Adrenal gland (tissue), 5 donors: ENCODE measurements at regions not wholly inside any gene's neighbourhood (a gene's known extent, or its start where the extent isn't known, plus 50 kb on each side); places are given as distances from the start of the nearest gene placed in this dataset.

Experiments used
- CTCF ChIP-seq, 6 experiments: fragments of 450-650 bp in 4 of 6; fragments of 200-600 bp in 2 of 6; sonication (generic) in 1 of 6; IDR thresholded peaks; 1 replicate in 5 of 6; 2 replicates in 1 of 6; pipeline versions ENCODE4 v1.5.1 to v1.8.0; 2016 to 2021; ENCODE audit warnings: antibody characterized with exemption in 6 of 6, mild to moderate bottlenecking in 2 of 6, moderate library complexity in 1 of 6
- POLR2A ChIP-seq, 2 donors: fragments of 450-650 bp; IDR thresholded peaks; one replicate each; pipeline ENCODE4 v1.6.1; 2017; ENCODE audit warnings: antibody characterized with exemption in 2 of 2, mild to moderate bottlenecking in 2 of 2, moderate library complexity in 1 of 2
- donor health status: DM: no; HTN: no; CAD: no.

- no peak for TF ChIP-seq CTCF (IDR thresholded peaks at IDR 0.05)
- TF ChIP-seq POLR2A (IDR thresholded peaks at IDR 0.05): no peak
Measured at GRCh38 chr2:222360146-222360545, 61.3 kb upstream of the PAX3 start.
